ENCODE measurements at regions not wholly inside any gene's neighbourhood (a gene's known extent, or its start where the extent isn't known, plus 50 kb on each side); places are given as distances from the start of the nearest gene placed in this dataset.

GRCh38 chr2:57330447-57330846 lies 716.2 kb upstream of the VRK2 start:
- TF ChIP-seq, protein P1, sequence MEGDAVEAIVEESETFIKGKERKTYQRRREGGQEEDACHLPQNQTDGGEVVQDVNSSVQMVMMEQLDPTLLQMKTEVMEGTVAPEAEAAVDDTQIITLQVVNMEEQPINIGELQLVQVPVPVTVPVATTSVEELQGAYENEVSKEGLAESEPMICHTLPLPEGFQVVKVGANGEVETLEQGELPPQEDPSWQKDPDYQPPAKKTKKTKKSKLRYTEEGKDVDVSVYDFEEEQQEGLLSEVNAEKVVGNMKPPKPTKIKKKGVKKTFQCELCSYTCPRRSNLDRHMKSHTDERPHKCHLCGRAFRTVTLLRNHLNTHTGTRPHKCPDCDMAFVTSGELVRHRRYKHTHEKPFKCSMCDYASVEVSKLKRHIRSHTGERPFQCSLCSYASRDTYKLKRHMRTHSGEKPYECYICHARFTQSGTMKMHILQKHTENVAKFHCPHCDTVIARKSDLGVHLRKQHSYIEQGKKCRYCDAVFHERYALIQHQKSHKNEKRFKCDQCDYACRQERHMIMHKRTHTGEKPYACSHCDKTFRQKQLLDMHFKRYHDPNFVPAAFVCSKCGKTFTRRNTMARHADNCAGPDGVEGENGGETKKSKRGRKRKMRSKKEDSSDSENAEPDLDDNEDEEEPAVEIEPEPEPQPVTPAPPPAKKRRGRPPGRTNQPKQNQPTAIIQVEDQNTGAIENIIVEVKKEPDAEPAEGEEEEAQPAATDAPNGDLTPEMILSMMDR (conservative IDR thresholded peaks at IDR 0.05; ENCODE audit: low read depth, low read length) = no peak
- no peak for TF ChIP-seq EZH2 (IDR thresholded peaks at IDR 0.05; ENCODE audit: low read length, unreplicated experiment)
